OCI-LY7 (cell line): ENCODE measurements at regions not wholly inside any gene's neighbourhood (a gene's known extent, or its start where the extent isn't known, plus 50 kb on each side); places are given as distances from the start of the nearest gene placed in this dataset.

Experiments used
- EZH2phosphoT487 ChIP-seq: fragments of 200-600 bp; sonication (generic); IDR thresholded peaks from 2 replicates; pipeline ENCODE4 v1.6.1; 2018; ENCODE audit warnings: low read depth, borderline replicate concordance, mild to moderate bottlenecking, mixed run types, antibody characterized with exemption, low read length, moderate library complexity, mixed read lengths
- TF ChIP-seq, protein P1 (sequence below): fragments of 200-600 bp; sonication (generic); conservative IDR thresholded peaks from 2 replicates; pipeline ENCODE4 v1.5.1; 2014; ENCODE audit warnings: mild to moderate bottlenecking, antibody characterized with exemption, low read length, moderate library complexity, mixed read lengths

DNA sequence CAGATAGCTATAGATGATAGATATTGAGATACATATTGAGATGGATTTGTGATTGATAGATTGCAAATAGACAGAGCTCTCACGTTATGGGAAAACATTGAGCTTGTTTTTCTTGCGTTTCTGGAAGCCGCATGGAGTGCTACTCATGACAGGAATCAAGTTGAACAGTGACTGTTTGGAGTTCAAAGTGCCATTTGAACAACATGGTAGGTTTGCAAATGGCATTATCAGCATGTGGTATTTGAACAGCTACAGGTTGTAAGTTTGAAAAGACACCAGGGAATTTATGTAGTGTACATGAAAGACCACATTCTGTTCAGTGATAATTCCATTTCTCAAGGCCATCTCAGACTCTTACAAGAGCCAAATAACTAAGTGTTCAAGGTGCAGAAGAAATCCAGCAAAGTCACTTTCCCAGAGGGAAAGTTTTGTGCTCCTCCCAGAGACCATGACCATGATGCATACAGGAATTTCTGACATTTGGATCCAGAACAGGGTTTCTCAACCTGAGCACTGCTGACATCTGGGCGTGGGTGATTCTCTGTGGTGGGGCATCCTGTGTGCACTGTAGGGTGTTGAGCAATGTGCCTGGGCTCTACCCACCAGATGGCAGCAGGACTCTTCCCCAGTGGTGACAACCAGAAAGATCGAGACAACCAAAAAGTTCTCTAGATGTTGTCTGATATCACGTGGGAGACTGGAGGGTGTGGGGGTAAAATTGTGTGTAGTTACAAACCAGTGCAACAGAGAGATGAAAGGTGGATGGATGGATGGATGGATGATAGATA, 399.1 kb upstream of the AMELY start:
- TF ChIP-seq, protein P1, sequence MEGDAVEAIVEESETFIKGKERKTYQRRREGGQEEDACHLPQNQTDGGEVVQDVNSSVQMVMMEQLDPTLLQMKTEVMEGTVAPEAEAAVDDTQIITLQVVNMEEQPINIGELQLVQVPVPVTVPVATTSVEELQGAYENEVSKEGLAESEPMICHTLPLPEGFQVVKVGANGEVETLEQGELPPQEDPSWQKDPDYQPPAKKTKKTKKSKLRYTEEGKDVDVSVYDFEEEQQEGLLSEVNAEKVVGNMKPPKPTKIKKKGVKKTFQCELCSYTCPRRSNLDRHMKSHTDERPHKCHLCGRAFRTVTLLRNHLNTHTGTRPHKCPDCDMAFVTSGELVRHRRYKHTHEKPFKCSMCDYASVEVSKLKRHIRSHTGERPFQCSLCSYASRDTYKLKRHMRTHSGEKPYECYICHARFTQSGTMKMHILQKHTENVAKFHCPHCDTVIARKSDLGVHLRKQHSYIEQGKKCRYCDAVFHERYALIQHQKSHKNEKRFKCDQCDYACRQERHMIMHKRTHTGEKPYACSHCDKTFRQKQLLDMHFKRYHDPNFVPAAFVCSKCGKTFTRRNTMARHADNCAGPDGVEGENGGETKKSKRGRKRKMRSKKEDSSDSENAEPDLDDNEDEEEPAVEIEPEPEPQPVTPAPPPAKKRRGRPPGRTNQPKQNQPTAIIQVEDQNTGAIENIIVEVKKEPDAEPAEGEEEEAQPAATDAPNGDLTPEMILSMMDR, result 0 out of 2 replicates have a peak, but pooled peaks have one; percentile 25
- no peak for TF ChIP-seq EZH2phosphoT487
